Tibial artery (tissue), 4 donors: ENCODE measurements at regions not wholly inside any gene's neighbourhood (a gene's known extent, or its start where the extent isn't known, plus 50 kb on each side); places are given as distances from the start of the nearest gene placed in this dataset.

ENCODE experiments used
- DNase-seq, 2 donors: peaks; one replicate each; pipeline ENCODE4 v3.0.0-alpha.2; 2019
- H3K27ac ChIP-seq, 2 donors: fragments of 200-600 bp; sonication (generic) in 1 of 2; 1 replicate in 1 of 2; 2 replicates in 1 of 2; pipeline ENCODE4 v1.5.1; 2018 to 2019; ENCODE audit warnings: mild to moderate bottlenecking in 1 of 2
- H3K27me3 ChIP-seq, 2 donors: fragments of 200-600 bp; sonication (generic) in 1 of 2; one replicate each; pipeline versions ENCODE4 v1.5.1 to v1.6.0; 2016 to 2019
- H3K36me3 ChIP-seq, 3 donors: fragments of 200-600 bp; sonication (generic) in 2 of 3; one replicate each; pipeline ENCODE4 v1.5.1; 2016 to 2019; ENCODE audit warnings: mild to moderate bottlenecking in 2 of 3
- H3K4me1 ChIP-seq, 4 donors: fragments of 200-600 bp; sonication (generic) in 2 of 4; 1 replicate in 3 of 4; 2 replicates in 1 of 4; pipeline ENCODE4 v1.5.1; 2016 to 2019
- H3K4me3 ChIP-seq, 2 donors: fragments of 200-600 bp; sonication (generic) in 1 of 2; 1 replicate in 1 of 2; 2 replicates in 1 of 2; pipeline ENCODE4 v1.5.1; 2018 to 2019; ENCODE audit warnings: mild to moderate bottlenecking in 2 of 2
- H3K9me3 ChIP-seq, 3 donors: fragments of 200-600 bp; sonication (generic) in 1 of 3; one replicate each; pipeline ENCODE4 v1.5.1; 2016 to 2019
- CTCF ChIP-seq, 2 experiments: fragments of 200-600 bp in 1 of 2; fragments of 450-650 bp in 1 of 2; IDR thresholded peaks; one replicate each; pipeline ENCODE4 v1.5.1; 2017 to 2019; ENCODE audit warnings: antibody characterized with exemption in 2 of 2, mild to moderate bottlenecking in 1 of 2, moderate library complexity in 1 of 2
- intact Hi-C: fragments of 100-400 bp; cut with DNase I; formaldehyde crosslinking; loops from one replicate; pipeline ENCODE4 v1.15.0; 2023; ENCODE audit warnings: low total_unique reads

DNA sequence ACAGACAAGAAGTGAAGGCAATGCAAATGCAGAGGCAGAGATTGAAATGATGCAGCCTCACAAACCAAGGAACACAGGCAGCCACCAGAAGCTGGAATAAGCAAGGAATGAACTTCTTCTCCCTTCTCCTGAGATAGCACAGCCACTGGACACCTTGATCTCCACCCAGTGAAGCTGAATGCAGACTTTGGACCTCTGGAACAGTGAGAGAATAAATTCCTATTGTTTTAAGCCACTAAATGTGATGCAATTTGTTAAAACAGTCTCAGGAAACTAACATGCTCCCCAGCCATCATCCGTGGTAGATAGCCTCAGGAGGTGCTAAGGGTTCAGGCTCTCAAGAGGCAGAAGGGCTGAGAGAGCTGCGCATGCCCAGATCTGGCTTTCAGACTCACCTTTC is 512.2 kb upstream of the ZNF608 start:
- H3K27ac ChIP-seq = no peak overlapping the region
- H3K36me3 ChIP-seq = no peaks in the 10 kb centered on the region
- H3K27me3 ChIP-seq = no peaks in the 10 kb centered on the region
- H3K9me3 ChIP-seq = peaks cover 0 to 4% (median 4%) of the 10 kb centered on the region in 3 donors
- TF ChIP-seq CTCF (IDR thresholded peaks at IDR 0.05) = no peak
- no peak overlapping the region for H3K4me3 ChIP-seq
- intact Hi-C loops = no loop called here
- DNase-seq = no peak
- H3K4me1 ChIP-seq = no peaks in the 10 kb centered on the region

DNA sequence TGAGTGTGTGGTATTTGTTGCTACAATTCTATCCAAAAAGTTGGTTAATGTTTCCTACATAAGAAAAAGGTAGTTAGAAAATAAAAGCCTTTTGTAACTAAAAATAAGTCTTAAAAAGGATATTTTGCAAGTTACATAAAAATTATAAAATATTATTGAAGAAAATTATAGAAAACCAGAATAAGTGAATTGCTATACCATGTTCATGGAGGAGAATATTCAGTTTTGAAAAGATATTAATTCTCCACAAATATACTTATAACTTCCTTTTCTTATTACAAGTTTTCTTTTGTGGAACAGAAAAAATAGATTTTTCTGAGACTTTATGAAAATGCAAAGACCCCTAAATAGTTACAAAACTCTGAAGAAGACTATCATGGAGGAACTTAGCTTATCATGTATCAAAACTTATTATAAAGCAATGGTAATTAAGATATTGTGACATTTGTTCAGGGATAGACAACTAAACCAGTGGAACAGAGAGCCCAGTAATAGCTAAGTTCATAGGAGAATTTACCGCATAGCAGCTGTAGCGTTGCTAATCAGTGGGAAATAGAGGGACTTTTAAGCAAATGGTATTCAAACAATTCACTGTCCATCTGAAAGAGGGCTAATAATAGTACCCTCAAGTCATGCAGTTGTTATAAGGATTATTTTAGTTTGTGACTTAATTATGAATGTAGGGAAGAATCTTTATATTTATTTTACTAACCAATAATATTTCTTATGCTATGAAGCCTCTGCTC is 515.2 kb upstream of the ZNF608 start:
- Histone ChIP-seq H3K27ac (no peak overlapping the region), H3K36me3 (no peaks in the 10 kb centered on the region), H3K9me3 (peaks cover 0 to 4% (median 0%) of the 10 kb centered on the region in 3 donors), H3K4me1 (no peaks in the 10 kb centered on the region), H3K27me3 (no peaks in the 10 kb centered on the region), H3K4me3 (no peak overlapping the region)
- no peak for TF ChIP-seq CTCF (IDR thresholded peaks at IDR 0.05)
- DNase-seq = no peak
- intact Hi-C loops = no loop called here

- H3K9me3 ChIP-seq = peaks cover 0 to 4% (median 0%) of the 10 kb centered on the region in 3 donors
These were observed 516.3 kb upstream of the ZNF608 start for GRCh38 chr5:125262782-125263181.

DNA sequence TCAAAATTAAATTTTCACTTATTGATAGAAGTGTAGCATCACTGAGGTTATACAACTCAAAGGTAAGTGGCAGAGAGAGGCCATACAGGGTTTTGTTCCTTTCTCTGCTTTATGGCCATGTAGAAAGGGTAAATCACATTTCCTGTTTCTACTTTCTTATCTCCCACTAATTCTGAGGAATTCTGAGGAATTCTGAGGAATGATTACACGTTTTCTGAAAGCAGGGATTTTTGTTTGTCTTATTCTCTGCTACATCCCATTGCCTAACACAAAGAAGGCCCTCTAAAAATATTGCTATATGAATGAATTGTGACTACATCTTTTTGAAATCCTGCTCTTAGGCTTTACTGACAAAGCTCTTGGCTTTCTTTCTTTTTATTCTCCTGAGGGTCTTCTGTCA is 516.9 kb upstream of the ZNF608 start:
- Histone ChIP-seq H3K4me3 (no peak overlapping the region), H3K9me3 (peaks cover 0 to 4% (median 0%) of the 10 kb centered on the region in 3 donors), H3K4me1 (no peaks in the 10 kb centered on the region), H3K27ac (no peak overlapping the region), H3K36me3 (no peaks in the 10 kb centered on the region), H3K27me3 (no peaks in the 10 kb centered on the region)
- intact Hi-C loops = no loop called here
- TF ChIP-seq CTCF (IDR thresholded peaks at IDR 0.05) = no peak
- DNase-seq = no peak

More at GRCh38 chr5:125262782-125263181, 516.3 kb upstream of the ZNF608 start:
- no peak overlapping the region for H3K4me3 ChIP-seq
- no peak overlapping the region for H3K27ac ChIP-seq
- intact Hi-C loops = no loop called here
- no peaks in the 10 kb centered on the region for H3K27me3 ChIP-seq
- TF ChIP-seq CTCF (IDR thresholded peaks at IDR 0.05) = no peak
- no peak for DNase-seq
- no peaks in the 10 kb centered on the region for H3K36me3 ChIP-seq
- no peaks in the 10 kb centered on the region for H3K4me1 ChIP-seq

DNA sequence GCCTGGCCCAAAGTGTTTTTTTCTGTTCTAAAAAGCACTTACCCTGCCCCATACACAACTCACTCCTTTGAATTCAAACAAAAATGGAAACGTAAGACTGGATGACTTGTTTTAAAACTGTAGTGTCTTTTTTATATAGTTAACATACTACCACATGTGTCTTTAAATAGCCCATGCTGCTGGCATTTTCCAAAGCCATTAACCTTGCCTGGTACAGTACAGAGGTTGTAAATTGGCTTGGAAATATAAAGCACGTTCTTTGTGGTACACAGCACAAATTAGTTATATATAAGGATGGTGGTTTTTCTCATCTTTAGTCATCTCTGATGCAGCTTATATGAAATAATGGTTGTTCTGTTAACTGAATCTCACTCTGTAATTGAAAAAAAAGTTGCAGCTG is 519.7 kb upstream of the ZNF608 start:
- no peak for TF ChIP-seq CTCF (IDR thresholded peaks at IDR 0.05)
- intact Hi-C loops = no loop called here
- DNase-seq = no peak
- Histone ChIP-seq H3K27me3 (no peaks in the 10 kb centered on the region), H3K36me3 (no peaks in the 10 kb centered on the region), H3K4me1 (no peaks in the 10 kb centered on the region), H3K27ac (no peak overlapping the region), H3K9me3 (peaks cover 0 to 4% (median 0%) of the 10 kb centered on the region in 3 donors), H3K4me3 (no peak overlapping the region)
